GM21367 (cell line): ENCODE measurements at regions not wholly inside any gene's neighbourhood (a gene's known extent, or its start where the extent isn't known, plus 50 kb on each side); places are given as distances from the start of the nearest gene placed in this dataset.

ENCODE experiments used
- ATAC-seq: cut with Tn5 transposase; IDR thresholded peaks from one replicate; pipeline ENCODE4 v1.9.1; 2021; ENCODE audit not compliant: unreplicated experiment

DNA sequence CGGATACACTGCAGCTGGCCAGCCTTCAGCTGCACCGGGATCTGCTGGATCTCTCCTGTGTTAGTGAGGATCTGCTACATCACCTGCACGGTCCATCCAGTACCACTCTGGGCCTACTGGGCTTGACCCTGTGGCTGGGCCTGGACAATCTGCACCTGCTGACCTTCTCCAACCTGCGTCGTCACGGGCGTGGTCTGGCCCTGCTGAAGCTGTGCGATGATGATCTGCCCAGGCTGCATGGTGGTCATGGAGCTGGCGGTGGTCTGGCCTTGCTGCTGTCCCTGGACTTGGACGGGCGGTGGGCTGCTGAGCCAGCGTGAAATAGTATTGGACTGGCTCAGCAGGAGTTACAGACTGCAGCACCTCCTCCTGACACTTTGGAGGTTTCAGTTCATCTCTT is 137.1 kb upstream of the GAS1 start:
- no peak for ATAC-seq

DNA sequence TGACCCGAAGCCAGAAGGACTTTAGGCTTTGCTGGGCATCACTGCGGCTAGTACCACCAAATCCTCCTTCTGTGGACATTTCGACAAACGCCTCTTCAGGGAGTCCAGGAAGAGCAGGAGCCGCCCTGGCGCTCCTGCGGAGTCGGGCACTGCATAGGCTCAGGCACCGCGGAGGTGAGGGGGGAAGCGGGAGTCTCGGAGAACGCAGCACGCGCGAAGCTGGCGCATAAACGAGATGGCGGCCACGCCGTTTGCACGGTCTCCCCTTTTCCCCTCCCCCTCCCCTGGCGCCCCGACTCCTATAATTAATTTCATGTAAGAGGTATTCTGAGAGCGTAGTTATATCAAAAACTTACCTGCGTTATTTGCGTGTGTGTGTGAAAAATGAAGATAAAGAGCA is 137.8 kb upstream of the GAS1 start:
- ATAC-seq, result no peak

DNA sequence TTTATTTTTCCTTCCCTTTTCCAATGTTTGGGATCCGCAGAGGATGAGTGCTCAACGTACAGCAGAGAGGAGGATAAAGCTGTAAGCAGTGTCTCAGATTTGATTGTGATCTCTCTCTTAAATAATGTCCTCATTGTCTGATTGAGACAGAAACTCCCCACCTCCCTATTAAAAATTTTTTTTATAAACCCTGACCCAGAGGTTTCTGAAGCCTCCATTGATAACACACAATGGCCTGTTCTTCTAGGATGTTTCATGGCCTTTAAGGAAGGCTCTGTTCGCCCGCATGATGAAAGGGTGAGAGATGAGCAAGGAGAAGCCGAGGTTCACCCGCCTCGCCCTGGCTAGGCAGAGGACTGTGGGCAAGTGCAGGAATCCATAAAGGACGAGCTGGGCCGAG is 138.2 kb upstream of the GAS1 start:
- ATAC-seq, result no peak

DNA sequence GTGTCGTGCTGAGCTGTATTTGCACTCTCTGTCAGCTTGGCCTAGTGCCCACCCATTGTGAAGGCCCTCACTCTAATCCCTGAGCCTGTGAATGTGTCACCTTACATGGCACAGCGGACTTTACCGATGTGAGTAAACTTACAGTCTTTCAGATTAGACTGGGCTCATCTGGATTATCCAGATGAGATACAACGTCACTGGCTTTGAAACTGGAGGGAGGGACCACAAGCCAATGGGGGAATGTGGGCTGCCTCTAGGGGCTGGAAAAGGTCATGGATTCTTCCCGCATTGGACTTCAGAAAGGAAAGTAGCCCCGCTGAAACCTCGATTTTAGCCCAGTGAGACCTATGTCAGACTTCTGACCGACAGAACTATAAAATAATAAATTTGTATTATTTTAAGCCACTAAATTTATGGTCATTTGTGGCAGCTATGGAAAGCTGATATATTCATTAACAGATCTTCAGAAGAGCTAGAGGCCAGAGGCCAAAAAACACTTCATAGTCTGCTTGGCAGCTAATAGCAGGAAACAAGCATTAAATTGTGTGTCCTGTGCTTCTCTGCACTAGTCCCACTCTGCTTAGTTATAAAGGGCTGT is 139.0 kb upstream of the GAS1 start:
- ATAC-seq, result no peak

DNA sequence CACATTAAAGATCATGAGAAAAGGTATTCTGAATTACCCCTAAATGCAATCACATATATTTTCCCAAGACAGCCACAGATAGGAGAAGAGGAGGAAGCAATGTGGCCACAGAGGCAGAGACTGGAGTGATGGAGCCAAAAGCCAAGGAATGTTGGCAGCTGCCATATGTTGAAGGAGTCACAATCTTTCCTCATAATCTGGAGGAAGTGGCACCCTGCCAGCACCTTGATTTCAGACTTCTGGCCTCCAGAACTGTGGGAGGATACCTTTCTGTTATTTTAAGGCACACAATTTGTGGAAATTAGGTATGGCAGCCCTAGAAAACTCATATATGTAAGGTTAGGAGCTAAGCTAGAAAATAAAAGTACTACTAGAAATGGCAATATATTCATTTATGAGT is 139.9 kb upstream of the GAS1 start:
- ATAC-seq, result no peak

DNA sequence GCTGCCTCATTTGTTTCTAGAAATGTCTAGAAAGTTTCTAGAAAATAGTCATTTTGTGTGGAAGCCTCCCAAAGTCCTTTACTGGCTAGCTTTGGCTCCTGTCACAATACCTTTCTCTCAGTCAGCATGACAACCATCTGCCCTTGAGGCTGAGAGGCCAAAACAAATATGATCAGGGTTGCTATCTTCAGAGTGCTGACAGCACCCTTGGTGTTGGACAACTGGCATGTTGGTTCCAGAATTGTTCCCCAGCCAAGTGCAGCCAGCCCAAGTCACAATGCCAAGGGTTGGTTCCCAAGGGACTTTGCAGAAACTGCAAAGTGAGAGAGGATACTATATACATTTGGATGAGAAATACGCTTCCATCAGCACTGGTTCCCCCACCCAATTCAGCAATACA is 140.9 kb upstream of the GAS1 start:
- no peak for ATAC-seq

DNA sequence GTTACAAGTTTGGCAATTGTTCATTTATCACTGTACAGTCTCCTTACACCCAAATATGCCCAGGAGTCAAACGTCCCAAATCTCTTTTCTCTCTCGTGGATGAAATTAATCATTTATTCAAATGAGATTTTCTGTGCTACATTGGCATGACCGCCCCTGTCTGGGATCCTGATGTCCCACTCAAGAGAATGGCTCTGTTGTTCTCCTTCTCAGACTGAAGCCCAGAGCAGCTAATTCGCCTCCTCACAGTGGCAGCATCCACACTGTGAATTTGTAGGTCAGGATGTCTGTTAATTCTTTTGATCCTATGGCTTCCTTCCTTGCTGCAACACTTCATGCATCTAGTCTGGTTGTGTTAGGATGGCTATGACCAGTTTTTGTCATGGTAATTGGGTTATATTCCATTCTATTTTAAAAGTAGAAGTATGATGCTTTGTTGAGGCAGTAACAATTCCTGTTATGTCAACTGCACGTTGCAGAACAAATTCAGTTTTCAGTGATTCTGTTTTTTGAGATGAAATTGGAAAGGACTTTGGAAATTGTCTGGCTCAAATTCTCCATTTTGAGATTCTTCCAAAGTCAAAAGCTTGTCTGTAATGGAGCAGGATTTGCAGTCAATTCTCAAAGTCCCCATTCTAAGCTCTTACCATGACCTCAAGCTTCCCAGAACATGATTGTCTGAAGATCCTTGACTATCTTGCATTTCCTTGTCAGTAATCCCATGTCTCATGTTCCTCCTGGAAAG is 141.5 kb upstream of the GAS1 start:
- ATAC-seq, result no peak

DNA sequence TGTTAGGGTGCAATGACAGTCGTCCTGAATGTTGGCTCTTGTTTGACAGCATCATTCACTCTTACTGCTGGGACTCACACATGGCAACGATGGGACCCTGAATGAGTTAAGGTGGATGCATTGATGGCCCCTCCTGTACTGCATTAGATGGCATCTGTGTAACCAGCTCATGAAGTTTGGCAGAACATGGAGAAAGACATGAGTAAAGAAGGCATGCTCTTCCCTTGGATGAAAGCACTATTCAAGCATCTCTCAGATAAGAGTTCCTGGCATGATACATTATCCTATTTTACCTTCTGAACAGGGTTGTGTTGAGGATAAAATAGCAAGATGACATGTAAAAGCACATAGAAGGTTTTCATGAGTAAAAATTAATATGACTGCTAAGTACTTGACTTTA is 142.2 kb upstream of the GAS1 start:
- no peak for ATAC-seq

DNA sequence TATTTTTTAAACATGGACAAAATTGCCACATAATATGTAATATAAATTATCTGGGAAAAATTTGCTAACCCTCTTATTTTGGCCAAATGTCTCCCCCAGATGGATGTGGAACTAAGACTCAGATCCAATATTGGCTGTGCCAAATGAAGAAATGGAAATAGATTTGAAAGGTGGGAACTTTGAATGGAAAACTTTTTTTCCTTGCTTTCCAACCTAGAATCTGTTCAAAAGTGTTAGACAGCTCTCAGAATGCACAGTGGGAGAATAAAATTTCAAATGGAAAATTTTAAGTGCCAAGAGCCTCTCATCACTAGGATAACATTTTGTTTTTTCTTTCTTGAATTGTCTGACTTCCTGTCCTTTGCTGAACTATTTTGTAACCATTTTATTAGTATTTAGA is 142.6 kb upstream of the GAS1 start:
- ATAC-seq, result no peak

DNA sequence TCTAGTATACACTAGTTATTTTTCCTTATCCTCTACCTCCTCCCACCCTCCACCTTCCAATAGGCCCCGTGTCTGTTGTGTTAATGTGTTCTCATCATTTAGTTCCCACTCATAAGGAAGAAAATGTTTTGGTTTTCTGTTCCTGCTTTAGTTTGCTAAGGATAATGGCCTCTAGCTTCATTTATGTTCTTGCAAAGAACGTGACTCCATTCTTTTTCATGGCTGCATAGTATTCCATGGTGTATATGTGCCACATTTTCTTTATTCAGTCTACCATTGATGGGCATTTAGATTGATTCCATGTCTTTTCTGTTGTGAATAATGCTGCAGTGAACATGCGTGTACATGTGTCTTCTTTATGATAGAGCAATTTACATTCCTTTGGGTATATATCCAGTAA is 146.5 kb upstream of the GAS1 start:
- ATAC-seq, result no peak

DNA sequence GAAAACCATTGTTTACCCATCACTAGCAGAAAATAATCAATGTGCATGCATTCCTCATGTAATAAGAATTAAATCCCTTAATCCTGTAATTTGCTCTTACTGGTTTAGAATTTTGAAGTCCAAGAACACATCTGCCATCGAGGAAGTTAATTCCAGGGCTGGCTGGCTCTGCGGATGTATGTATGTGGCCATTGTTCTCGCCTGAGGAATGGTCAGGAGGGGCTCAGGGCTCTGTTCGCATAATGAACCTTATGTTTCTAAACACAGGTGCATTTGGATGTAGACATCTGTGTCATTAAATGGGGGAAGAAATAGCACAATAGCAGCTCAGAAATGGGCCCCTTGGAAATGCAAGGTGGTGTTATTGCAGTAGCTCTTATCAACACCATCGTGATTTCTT is 148.6 kb upstream of the GAS1 start:
- no peak for ATAC-seq

DNA sequence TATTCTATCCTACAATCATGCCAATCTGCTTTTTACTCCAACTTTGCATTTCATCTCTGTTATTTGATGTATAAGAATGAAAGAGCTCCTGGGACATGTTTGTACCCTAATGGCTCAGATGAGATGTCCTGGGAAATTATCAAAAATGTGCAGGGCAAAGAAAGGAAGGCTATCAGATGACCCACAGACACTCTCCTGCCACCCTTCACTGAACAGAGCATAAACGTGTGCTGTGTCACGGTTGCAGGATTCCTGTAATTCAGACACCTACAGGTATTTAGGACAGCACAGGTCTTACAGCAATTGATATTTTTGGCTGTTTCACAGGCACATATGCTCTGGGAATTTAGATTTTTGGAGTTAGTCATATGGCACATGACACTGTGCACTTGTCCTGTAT is 149.2 kb upstream of the GAS1 start:
- ATAC-seq, result no peak

DNA sequence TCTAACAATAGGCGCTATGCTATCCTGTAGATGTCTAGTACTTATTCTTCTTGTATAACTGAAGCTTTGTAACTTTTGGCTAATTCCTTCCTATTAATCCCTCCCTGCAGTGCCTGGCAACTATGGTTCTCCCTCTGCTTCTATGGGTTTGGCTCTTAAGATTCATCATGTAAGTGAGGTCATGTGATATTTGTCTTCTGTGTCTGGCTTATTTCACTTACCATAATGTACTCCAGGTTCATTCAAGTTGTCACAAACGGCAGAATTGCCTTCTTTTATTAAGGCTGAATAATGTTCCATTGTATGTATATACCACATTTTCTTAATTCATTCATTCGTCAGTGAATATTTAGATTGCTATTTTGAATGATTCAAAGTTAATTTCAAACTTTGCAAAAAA is 149.9 kb upstream of the GAS1 start:
- ATAC-seq, result no peak

DNA sequence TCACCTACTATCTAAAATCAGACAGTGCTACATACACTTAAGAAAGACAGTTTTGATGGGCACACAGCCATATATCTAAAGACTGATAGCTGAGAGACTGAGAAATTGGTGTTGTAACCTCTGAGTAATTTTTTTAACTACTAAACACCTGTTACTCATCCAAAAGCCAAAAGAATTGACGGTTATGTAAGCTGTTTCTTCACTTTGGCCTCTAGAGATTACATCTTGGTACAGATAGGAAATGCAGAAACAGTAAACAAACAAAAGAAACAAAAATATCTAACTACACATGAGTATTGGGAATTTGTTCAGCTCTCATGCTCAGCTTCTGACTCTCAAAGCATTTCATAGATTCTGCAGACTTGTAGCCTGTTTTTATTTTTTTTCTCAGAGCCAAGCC is 152.1 kb upstream of the GAS1 start:
- no peak for ATAC-seq

DNA sequence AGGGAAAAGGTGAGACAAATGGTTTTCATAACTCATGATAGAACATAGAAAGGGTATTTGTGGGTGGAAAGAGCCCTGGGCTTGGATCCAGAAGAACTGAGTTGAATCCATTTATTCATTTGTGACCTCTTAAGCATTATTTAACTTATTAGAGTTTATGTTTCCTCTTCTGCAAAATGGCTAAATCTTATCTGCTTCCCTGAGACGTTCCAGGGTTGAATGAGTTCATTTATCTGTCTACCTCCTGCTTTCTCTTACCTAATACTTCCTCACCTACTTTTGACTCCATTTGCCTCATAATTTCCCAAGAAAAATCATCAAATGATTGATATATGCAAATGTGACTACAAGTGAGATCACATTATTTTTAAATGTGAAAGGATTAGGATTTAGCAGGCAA is 152.7 kb upstream of the GAS1 start:
- ATAC-seq, result no peak

DNA sequence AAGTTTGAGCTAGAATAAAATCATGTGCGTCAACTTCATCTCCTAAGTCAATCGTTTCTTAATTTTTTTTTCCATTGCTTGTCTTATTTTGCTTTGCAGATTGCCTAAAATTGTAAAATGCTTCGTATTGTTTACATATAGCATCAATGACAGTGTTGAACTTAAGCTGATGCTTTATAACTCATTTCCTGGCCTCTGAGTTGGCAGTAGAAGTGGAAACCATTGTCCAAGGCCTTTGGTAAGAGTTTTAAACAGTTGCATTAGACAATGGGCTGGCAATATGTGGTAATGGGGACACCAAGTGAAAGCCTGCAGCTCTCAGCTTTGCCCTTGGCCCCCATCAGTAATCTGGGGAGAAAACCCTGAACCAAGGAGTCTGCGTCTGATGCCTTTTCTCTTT is 154.8 kb upstream of the GAS1 start:
- no peak for ATAC-seq

DNA sequence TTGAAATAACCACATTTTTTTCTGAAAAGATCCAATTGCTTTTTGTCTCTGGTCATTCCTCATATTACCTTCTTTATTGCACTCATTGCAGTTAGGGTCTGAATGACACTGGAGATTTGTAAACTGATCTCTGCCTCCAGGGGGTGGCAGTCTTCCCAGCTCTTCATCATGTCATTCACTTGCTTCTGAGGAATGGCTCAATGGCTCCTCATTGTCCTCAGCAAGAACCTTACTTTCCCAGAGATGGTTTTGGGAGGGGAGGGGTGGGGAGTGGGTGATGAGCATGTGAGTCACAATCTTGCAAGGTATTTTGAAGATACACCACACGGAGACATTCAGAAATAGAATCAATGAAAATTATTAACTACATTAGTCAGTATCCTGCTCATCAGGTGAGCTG is 159.8 kb upstream of the GAS1 start:
- ATAC-seq, result no peak

DNA sequence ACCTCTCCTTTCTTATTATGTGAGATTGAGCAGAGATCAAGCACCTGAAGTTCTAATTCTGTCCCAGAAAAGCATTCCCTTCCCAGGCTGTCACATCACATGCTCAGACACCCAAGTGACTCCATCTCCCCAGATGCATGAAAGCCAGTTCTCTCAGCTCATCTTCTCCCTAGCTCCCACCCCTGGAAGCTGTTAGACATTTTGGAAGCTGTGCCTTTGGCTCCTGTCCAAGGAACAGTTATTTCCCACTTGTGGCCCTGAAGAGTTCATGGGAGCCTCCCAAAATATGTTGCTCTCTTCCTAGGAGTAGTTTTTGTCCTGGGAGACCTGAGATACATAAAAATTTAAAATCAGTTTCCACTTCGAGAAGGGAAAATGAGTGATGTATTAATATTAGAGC is 161.4 kb upstream of the GAS1 start:
- ATAC-seq, result no peak

DNA sequence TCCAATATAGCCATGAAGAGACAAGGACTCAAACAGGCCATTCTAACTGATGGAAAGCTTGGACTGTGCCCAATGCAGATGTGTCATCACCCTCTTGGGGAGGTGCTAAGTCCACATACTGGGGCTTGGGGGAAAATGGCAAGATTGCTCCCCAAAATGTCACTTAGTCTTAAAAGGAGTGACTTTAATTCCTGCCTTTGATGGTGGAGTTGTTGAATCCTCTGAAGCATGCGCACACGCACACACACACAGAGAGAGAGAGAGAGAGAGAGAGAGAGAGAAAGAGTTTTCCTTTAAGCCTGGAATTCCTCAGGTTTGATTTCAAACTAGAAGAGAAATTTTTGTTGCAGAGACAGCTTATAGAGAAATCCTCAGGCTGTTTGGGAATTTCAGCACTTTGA is 161.9 kb upstream of the GAS1 start:
- ATAC-seq, result no peak

DNA sequence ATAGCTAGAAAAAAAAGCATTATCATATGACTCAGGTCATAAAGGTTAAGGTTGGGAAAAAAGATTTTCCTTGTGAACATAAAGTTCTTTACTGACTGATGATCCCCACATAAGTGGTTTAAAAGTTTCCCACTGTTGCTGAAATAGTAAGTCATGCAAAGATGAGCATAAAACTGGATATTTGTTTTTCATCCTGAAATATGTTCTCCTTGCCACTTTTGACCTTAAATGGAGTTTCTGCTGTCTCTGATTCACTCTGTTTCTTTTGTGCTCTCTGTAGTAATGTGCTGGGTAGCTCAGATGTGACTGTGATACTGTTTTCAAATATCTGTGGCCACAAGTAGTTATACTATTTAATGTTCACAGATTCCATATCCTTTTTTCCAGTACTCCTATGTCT is 162.5 kb upstream of the GAS1 start:
- ATAC-seq, result no peak

DNA sequence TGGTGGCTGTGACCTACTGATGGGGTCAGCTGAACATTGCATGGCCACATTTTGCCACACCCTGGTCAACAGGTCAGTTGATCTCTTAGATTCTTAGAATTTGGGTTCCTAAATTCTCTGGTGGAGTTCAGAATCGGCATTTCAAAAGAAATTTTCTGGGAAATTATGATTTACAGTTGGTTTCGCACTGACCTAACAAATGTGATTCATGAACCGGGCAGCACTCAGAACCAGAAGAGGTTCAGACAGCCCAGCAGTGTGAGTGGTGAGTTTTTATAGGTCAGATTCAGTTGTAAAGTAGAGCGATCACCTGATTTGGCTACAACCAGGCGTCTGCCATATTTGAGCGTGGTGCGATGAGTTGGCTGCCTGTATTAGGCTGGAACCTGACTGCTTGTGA is 163.7 kb upstream of the GAS1 start:
- ATAC-seq, result no peak

DNA sequence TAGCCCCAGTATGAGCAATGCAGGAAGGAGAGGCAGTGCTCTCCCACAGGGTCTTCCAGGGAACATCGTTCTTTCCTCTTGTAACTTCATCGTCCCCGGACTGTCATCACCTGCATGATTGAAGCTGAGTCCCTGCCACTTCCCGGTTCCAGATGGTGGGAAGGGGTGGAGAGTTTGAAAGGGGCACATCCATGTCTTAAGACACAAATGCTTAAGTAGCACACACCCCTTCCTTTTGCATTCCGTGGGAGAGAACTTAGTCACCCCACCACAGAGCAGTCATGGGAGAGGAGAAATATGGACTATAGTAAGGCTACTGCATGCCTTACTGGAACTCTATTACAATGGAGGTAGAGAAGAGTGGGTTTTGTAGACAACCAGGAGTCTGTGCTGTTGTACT is 165.3 kb upstream of the GAS1 start:
- no peak for ATAC-seq

DNA sequence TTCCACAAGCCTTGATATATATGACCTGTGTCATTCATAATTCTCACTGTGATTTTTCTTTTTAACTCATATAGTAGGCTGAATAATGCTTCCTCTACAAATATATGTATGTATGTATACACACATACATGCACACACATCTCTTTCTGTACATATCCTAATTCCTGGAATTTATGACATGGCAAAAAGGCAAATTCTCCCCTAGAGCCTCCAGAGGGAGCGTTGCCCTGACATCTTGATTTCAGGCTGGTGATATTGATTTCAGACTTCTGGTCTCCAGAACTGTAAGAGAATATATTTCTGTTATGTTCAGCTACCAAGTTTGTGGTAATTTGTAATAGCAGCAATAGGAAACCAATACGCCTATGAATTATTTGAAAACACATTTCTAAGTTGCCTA is 166.6 kb upstream of the GAS1 start:
- ATAC-seq, result no peak
